IPS DF 19.7 (cell line): ENCODE measurements at regions not wholly inside any gene's neighbourhood (a gene's known extent, or its start where the extent isn't known, plus 50 kb on each side); places are given as distances from the start of the nearest gene placed in this dataset.
"Not testable (repeated sequence)": the region's sequence is repeated elsewhere in the genome, so short reads cannot be mapped to it uniquely, and the experiment has no call there.

Experiments
- DNase-seq: peaks from one replicate; pipeline ENCODE4 v3.0.0-alpha.2; 2013; ENCODE audit warnings: low read depth, low spot score

DNA sequence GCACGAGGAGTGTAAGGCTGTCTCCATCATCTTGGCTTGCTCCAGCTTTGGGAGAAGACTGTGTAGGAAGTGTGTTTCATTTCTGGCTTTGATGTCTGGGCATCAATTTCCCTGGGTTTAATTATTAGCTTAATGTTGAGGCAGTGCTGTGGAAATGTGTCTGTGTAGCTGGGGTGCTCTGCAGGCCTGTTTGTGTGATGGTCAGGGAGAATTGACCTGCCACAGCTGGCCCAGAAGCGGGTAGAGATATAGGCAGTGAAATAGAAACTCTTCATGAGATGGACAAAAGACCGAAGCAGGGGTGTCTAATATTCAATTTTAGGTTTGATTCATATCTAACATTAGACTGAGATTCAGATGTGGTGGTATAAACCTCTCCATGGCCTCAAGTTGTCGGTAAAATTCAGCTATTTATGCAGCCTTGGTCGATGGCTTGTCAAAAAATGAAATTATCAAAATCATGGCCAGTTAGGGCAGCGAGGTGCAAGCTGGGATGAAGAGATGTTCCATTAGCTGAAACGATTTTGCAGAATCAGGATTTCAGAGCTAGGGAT, 95.3 kb upstream of the SNX9 start:
- no peak for DNase-seq

DNA sequence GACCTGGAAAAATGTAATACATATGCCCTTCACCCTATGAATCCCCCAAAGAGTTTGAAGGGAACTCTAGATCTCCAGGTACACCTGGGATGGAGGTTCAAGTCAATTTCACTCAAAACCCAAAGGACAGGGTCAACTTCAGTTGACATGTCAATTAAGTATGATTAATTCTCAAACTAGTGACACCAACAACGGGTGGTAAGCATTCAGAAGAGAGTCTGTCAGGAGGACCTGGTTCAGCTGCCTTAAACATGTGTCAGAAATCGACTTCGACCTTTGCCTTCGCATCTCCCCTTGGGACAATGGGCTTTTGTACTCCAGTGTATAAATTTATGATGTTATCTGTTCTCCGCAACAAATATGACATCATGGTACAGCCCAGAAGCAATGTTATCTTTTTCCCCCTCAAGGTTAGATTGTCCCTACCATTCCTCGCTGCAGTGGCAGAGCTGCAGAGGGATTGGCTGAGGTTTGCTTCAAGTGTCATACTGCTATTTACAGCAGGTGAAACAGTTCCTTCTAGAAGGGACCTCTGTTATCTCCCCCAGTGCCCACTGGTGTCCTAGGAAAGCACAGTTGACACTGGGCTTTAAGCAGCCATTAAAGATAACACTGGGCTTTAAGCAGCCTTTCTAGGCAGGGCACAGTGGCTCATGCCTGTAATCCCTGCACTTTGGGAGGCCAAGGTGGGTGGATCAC, 94.7 kb upstream of the SNX9 start:
- no peak for DNase-seq

DNA sequence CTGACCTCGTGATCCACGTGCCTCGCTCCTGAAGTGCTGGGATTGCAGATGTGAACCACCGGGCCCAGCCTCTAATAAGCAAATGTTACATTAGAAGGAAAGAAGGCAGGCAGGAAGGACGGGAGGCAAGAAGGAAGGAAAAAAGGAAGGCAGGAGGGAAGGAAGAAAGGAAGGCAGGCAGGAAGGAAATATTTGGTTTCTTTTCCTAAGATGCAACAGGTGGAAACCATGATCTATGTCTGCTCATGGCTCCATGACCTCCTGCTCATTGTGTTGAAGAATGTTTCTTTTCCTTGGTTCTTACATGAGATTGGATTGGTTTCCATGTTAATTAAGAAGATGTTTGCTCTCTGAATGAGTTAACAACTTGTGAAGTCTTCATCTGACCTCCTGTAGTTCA, 91.8 kb upstream of the SNX9 start:
- no peak for DNase-seq

DNA sequence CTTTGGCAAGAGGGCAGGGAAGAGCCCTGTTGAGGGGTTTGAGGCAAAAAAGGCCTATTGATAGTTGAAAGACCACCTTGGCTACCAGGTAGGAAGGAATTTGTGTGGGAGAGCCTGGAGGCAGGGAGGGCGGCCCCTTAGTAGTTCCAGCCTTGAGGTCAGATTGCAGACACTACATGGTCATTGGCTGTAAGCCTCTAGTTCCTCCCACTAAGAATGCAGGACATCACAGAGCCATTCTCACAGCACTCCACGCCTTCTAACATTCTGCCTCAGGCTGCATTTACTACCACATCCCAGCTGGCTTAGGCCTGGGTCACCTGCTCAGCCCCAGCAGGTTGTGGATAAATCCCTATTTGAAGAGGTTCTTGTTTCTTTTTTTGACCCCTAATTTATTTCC, 91.0 kb upstream of the SNX9 start:
- DNase-seq: no peak

DNA sequence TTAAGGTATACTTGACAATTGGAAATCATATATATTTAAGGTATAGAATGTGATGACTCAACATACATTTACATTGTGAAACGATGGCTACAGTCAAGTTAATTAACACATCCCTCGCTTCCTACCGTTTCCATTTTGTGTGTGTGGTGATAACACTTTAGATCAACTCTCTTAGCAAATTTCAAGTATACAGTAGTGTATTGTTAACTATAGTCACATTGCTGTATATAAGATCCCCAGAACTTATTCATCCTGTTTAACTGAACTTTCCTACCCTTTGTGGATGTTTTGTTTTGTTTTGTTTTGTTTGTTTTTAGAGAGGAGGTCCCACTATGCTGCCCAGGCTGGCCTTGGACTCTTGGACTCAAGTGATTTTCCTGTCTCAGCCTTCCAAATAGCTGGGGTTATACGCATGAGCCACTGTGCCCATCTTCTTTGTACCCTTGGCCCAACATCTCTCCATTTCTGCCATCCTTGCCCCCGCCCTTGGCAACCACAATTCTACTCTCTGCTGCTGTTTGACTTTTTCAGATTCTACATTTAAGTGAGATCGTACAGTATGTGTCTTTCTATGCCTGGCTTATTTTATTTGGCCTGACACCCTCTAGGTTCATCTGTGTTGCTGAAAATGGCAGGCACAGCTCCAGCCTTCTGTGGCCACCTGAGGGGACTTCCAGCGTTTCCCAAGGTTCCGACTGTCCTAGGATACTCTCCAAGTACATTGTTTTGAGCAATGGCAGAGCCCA, 90.5 kb upstream of the SNX9 start:
- DNase-seq: no peak

DNA sequence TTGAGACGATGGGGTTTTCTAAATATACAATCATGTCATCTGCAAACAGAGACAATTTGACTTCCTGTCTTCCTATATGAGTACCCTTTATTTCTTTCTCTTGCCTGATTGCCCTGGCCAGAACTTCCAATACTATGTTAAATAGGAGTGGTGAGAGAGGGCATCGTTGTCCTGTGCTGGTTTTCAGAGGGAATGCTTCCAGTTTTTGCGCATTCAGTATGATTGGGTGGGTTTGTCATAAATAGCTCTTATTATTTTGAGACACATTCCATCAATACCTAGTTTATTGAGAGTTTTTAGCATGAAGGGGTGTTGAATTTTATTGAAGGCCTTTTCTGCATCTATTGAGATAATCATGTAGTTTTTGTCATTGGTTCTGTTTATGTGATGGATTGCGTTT, 86.5 kb upstream of the SNX9 start:
- DNase-seq: not testable (repeated sequence)

DNA sequence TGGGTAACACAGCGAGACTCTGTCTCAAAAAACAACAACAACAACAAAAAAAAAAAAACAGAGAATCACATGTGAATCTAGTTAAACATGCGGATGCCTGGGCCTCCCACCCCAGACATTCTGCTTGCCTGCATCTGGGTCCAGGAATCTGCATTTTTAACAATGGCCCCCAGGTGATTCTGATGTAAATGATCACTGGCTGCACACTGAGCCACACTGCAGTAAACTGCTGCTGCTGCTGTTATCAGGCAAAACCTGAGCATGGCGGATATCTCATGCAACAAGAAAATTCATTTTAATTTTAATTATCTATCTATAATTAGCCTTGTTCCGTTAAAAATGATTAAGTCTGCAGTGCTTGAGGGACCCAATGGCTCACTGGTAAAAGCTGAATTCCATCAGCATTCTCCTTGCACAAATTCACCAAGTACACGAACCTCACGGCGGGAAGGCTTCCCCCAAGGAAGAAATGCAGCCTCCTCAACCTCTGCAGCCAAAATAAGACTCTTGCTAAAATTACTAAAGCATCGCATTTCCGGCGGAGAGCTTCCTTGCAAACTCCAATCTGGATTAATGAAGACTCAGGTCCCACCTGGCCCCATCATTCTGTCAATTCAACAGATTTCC, 81.6 kb upstream of the SNX9 start:
- DNase-seq: no peak

DNA sequence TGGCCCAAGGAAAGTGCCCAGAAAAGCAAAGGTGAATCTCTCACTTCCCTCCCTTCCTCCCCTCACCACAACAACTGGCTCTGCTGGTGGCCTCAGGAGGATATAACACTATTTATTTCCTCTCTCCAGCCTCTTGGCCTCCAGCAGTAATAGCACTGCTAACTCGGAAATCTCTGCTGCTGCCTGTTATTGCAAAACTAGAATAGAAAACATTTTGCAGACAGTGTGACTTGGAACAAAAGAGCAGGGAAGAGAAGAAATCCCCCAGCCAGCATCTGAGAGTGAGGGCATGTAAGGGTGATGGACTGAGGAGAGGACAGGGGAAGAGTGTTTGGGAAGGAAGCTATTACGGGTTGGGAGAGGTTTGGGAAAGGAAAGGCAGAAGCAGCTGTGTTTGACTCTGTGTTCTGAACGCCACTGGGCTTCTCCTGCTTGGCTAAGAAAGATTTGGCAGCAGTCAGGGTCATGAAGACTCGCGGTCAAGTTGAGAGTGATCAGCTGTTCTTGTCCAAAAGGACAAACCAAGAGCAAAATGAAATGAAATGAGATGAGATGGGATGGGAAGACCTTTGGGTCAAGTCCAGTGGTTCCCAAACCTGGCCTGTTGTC, 81.0 kb upstream of the SNX9 start:
- DNase-seq: no peak

DNA sequence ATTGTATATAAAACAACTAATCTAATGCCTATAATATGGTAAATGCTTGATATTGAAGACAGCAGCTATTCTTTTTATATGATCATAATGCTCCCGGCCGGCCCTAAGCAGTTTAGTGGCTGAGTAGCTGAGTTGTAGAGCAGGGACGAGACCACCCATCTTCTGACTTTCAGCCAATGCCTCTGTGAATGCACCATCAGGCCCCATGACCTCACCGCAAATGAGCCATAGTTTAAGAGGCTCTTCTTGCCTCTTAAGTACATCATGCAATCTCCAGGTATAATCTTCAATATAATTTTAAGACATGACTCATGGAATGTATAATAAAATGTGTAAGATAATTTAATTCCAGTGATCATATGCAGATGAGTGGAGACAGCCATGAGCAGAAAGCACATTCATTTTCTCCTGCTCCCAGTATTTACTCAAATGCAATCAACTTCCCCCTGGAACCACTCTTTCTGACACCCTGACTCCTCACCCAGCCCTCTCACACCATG, 78.9 kb upstream of the SNX9 start:
- DNase-seq: no peak

DNA sequence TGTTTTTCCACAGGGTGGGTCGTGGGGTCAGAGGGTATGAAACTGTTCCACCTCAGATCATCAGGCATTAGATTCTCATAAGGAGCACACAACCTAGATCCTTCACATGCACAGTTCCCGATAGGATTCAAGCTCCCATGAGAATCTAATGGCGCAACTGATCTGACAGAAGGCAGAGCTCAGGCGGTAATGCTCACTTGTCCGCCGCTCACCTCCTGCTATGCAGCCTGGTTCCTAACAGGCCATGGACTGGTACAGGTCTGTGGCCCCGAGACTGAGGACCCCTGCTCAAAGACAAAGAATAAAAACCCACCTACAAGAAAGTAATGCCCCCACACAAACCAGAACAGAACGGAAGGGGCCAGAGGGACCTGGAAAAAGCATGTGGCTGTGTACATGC, 76.1 kb upstream of the SNX9 start:
- DNase-seq: no peak

DNA sequence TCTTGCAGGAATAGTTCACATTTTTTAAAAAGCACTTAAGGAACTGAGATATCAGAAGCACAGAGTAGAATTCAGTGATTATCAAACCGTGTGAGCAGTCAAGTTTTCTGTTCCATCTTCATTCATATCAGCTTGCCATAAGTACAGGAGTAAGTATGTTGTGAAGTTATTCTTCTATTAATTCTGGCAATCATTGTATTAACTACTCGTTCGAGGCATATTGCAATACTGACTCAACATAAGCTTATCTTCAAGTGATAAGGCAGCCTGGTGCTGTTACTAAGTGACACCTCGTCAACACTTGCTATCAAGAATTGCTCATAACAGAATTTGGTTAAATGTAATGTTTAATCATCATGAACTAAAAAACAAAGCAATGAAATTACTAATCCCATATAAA, 75.7 kb upstream of the SNX9 start:
- no peak for DNase-seq

DNA sequence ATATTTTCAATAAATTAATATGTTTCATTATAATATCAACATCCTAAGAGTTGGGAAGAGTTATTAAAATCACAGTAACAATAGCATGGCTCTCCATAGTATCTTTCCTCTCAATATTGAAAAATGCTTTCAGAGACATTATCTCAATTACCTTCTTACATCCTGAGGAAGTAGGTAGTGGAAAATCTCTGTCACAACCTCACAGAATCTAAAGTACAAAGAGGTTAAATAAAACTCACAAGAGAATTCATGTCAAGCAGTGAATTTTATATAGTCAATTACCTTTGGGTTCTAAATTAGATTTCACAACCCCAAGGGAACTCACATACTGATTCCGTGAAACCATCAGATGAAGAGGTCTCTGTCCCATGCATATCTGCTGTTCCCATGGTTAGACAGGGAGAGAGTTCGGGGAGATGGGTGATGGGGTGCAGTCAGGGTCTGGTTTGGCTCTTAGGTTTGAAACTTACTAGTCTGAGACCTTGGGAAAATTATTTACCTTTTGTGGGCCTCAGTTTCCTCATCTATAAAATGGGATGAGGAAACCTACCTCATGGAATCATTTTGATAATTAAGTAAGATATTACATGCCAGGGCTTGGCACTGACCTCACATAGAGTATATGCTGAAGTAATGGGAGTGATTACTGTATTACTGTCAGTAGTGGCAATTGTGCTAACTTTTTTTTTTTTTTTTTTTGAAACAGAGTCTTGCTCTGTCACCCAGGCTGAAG, 74.0 kb upstream of the SNX9 start:
- no peak for DNase-seq

DNA sequence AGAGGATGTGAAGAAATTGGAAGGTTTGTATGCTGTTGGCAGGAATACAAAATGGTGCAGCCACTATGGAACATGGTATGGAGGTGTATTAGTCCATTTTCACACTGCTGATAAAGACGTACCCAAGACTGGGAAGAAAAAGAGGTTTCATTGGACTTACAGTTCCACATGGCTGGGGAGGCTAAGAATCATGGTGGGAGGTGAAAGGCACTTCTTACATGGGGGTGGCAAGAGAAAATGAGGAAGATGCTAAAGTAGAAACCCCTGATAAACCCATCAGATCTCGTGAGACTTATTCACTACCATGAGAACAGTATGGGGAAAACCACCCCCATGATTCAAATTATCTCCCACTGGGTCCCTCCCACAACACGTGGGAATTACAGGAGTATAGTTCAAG, 72.1 kb upstream of the SNX9 start:
- DNase-seq: not testable (repeated sequence)

DNA sequence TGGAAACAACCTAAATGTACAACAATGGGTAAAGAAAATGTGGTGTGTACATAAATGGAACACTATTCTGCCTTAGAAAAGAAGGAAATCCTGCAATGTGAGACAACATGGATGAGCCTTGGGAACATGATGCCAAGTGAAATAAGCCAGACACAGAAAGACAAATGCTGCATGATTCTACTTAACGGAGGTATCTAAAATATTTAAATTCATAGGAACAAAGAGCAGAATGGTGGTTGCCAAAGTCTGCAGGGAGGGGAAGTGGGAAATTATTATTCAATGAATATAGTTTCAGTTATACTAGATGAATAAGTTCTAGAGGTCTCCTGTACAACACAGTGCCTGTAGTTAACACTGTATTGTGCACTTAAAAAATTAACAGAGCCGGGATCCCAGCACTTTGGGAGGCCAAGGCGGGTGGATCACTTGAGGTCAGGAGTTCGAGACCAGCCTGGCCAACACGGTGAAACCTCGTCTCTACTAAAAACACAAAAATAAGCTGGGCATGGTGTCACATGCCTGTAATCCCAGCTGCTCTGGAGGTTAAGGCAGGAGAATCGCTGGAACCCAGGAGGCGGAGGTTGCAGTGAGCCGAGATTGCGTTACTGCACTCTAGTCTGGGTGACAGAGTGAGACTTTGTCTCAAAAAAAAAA, 71.4 kb upstream of the SNX9 start:
- DNase-seq: no peak

DNA sequence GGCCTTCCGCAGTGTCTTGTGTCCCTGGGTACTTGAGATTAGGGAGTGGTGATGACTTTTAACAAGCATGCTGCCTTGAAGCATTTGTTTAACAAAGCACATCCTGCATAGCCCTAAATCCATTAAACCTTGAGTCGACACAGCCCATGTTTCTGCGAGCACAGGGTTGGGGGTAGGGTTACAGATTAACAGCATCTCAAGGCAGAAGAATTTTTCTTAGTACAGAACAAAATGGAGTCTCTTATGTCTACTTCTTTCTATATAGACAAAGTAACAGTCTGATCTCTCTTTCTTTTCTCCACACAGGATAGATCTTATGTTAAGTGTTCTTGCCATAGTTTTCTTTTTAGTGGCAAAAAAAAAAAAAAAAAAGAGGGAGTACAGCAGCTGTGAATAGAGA, 70.2 kb upstream of the SNX9 start:
- not testable (repeated sequence) for DNase-seq

DNA sequence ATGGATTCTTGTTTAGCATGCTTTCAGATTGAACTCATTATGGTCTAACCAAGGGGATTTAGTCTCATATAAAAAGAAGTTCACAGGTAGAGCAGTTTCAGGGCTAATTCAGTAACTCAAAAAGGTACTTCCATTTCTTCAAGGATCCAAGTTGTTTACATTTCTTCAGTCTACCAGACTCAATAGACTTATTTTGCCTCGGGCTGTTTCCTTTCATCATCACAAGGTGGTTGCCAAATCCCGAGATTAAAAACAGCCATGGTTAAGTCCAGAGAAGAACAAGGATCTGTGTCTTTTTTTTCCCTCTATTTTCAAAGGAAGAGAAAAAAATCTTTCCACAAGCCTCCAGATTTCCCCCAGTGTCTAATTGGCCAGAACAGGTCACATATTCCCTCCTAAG, 69.8 kb upstream of the SNX9 start:
- no peak for DNase-seq

DNA sequence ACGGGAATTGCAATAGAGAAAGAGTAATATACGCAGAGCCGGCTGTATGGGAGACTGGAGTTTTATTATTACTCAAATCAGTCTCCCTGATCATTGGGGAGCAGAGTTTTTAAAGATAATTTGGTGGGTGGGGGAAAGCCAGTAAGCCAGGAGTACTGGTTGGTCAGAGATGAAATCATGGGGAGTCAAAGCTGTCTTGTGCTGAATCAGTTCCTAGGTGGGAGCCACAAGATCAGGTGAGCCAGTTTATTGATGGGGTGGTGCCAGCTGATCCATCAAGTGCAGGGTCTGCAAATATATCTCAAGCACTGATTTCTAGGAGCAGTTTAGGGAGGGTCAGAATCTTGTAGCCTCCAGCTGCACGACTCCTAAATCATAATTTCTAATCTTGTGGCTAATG, 69.2 kb upstream of the SNX9 start:
- not testable (repeated sequence) for DNase-seq

DNA sequence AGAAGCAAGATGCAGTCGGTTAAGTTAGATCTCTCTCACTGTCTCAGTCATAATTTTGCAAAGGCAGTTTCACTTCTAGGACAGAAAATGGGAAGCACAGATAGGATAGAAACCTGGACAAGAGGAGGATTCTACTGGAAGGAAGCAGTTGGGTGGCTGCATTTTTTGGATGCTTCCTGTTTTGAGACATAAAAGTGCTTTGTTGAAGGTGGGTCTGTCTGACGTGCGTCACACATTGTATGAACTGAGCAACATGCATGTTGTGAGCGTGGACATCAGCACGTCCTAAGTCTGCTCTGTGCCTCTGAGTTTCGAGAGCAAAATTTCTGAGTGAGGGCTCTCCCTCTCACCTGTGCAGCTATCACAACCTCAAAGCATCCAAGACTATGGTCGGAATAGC, 68.7 kb upstream of the SNX9 start:
- no peak for DNase-seq

DNA sequence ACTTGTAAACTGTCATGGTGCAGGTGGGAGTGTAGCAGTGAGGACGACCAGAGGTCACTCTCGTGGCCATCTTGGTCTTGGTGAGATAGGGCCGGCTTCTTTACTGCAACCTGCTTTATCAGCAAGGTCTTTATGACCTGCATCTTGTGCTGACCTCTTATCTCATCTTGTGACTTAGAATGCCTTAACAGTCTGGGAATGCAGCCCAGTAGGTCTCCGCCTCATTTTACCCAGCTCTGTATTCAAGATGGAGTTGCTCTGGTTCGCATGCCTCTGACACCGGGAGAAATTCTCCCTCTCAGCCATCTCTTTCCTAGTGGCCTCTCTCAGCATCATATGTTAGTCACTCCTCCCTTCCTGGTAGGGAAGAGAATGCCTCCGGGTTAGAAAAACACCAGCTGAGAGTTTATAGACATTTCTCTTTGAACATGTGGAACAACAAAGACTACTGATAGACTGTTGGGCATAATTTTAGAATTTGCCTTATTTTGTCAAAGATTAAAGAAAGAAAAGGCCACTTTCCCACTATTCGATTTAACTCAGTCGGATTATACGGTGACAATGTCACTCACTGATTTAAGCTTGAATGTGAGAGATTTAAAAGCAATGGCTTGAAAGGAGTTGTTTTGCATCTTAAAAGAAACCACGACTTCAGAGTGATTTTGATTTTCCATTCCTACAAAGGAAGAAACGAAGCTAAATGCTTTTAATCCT, 67.9 kb upstream of the SNX9 start:
- no peak for DNase-seq

DNA sequence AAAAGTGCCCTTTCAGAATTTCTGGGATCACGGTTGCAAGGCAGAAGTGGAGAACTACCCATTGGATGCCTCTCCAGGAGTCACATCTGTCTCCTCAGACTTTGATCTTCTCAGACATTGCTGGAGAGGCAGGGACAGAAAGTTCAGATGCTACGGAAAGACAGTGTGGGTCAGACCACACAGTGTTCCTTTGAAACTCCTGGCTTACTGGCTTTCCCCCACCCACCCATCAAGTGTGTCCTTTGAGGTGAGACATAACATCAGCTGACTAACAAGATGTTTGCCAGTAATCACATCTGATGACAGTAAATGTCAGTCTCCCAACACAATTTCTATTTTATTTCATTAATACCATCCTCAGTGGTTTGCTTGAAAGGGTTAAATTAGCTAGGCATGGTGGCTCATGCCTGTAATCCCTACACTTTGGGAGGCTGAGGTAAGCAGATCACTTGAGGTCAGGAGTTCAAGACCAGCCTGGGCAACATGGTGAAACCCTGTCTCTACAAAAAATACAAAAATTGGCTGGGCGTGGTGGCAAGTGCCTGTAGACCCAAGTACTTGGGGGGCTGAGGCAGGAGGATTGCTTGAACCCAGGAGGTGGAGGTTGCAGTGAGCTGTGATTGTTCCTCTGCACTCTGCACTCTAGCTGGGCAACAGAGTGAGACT, 67.2 kb upstream of the SNX9 start:
- DNase-seq: no peak
